ENCODE measurements at regions not wholly inside any gene's neighbourhood (a gene's known extent, or its start where the extent isn't known, plus 50 kb on each side); places are given as distances from the start of the nearest gene placed in this dataset.

DNA sequence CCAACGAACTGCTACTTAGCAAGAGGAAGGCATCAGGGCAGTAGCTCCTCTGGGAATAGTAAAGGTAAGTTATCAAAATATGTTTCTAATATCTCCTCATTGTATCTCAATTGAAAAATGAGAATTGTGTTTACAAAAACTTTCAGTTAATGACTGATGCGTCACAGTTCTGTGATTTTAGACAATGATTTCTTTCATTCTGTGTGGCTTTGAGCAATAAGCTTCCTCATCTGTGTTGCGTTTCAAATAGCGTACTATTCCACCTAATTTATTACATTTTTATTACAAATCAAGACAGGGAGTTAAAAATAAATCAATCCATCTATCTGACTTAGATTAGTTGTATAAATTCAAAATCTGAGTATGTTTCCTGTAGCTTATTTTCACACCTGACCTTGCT is 145.0 kb downstream of the CAAP1 start:
- TF ChIP-seq EZH2 (IDR thresholded peaks at IDR 0.05; ENCODE audit: borderline replicate concordance, low read depth, low read length, poor library complexity, severe bottlenecking) = no peak
- TF ChIP-seq, protein P1, sequence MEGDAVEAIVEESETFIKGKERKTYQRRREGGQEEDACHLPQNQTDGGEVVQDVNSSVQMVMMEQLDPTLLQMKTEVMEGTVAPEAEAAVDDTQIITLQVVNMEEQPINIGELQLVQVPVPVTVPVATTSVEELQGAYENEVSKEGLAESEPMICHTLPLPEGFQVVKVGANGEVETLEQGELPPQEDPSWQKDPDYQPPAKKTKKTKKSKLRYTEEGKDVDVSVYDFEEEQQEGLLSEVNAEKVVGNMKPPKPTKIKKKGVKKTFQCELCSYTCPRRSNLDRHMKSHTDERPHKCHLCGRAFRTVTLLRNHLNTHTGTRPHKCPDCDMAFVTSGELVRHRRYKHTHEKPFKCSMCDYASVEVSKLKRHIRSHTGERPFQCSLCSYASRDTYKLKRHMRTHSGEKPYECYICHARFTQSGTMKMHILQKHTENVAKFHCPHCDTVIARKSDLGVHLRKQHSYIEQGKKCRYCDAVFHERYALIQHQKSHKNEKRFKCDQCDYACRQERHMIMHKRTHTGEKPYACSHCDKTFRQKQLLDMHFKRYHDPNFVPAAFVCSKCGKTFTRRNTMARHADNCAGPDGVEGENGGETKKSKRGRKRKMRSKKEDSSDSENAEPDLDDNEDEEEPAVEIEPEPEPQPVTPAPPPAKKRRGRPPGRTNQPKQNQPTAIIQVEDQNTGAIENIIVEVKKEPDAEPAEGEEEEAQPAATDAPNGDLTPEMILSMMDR (conservative IDR thresholded peaks at IDR 0.05; ENCODE audit: low read depth, low read length) = no peak

Measured in A673 (cell line).